H1 (cell line): ENCODE measurements at regions not wholly inside any gene's neighbourhood (a gene's known extent, or its start where the extent isn't known, plus 50 kb on each side); places are given as distances from the start of the nearest gene placed in this dataset.

Experiments used
- CTCF ChIA-PET: fragments of 300-600 bp; sonication (Branson Sonifier 250); formaldehyde crosslinking; loops from one replicate; lab custom pipeline; 2021; ENCODE audit not compliant: partially characterized antibody; lab: Charles Lee
- POLR2A ChIA-PET: fragments of 300-600 bp; sonication (Branson Sonifier 250); formaldehyde crosslinking; loops from one replicate; lab custom pipeline; 2021; ENCODE audit warnings: inconsistent platforms; ENCODE audit not compliant: partially characterized antibody; lab: Charles Lee
- DNase-seq, 2 experiments: peaks; one replicate each; pipeline versions ENCODE4 v3.0.0 to v3.0.0-alpha.2; 2010 to 2022; ENCODE audit warnings: low spot score in 2 of 2, low read depth in 1 of 2, mixed read lengths in 1 of 2
- FAIRE-seq: peaks from 2 replicates; lab custom pipeline; 2011; peaks lifted over from hg19 to GRCh38; lab: Jason Lieb, UNC
- H2AFZ ChIP-seq: 2 replicates; pipeline ENCODE4 v1.8.1; 2012; ENCODE audit warnings: low read length, inconsistent platforms
- H2AK5ac ChIP-seq: 2 replicates; pipeline ENCODE4 v1.6.1; 2013; ENCODE audit warnings: low read depth, low read length
- H2BK120ac ChIP-seq: replicated peaks from 2 replicates; pipeline ENCODE3; 2013; ENCODE audit warnings: low read depth, low read length, inconsistent platforms
- H2BK12ac ChIP-seq: 2 replicates; pipeline ENCODE4 v1.6.1; 2013; ENCODE audit warnings: low read depth, low read length
- H2BK15ac ChIP-seq: 2 replicates; pipeline ENCODE4 v1.6.1; 2013; ENCODE audit warnings: low read length
- H2BK20ac ChIP-seq: 2 replicates; pipeline ENCODE4 v1.6.1; 2013; ENCODE audit warnings: low read length
- H2BK5ac ChIP-seq: 2 replicates; pipeline ENCODE4 v1.6.1; 2013; ENCODE audit warnings: low read depth, low read length
- H3K14ac ChIP-seq: 2 replicates; pipeline ENCODE4 v1.6.1; 2013; ENCODE audit warnings: inconsistent platforms; ENCODE audit not compliant: insufficient read length
- H3K18ac ChIP-seq: 2 replicates; pipeline ENCODE4 v1.6.1; 2013; ENCODE audit warnings: low read length; ENCODE audit errors: extremely low read depth
- H3K23ac ChIP-seq: 2 replicates; pipeline ENCODE4 v1.6.1; 2013; ENCODE audit warnings: inconsistent platforms; ENCODE audit not compliant: insufficient read length
- H3K23me2 ChIP-seq: 2 replicates; pipeline ENCODE4 v1.6.1; 2013; ENCODE audit warnings: low read depth, low read length
- H3K27ac ChIP-seq: 2 replicates; pipeline ENCODE4 v1.6.1; 2011; ENCODE audit warnings: low read depth, low read length, inconsistent platforms
- H3K27me3 ChIP-seq, 4 experiments: replicated peaks in 1 of 4; 1 replicate in 1 of 4; 2 replicates in 3 of 4; pipeline versions ENCODE4 v1.6.1 to v1.8.1; 2011 to 2013; ENCODE audit warnings: low read length in 3 of 4, mild to moderate bottlenecking in 3 of 4, inconsistent platforms in 2 of 4, mixed read lengths in 2 of 4, moderate library complexity in 1 of 4; ENCODE audit not compliant: control insufficient read depth in 3 of 4, insufficient read depth in 3 of 4; ENCODE audit errors: extremely low read depth in 1 of 4
- H3K36me3 ChIP-seq, 4 experiments: 2 replicates each; pipeline versions ENCODE4 v1.6.1 to v1.8.1; 2011 to 2013; ENCODE audit warnings: mild to moderate bottlenecking in 4 of 4, low read length in 3 of 4, moderate library complexity in 2 of 4, control low read depth in 1 of 4, inconsistent platforms in 1 of 4; ENCODE audit not compliant: insufficient read depth in 4 of 4, control insufficient read depth in 2 of 4
- H3K4ac ChIP-seq: replicated peaks from 2 replicates; pipeline ENCODE3; 2013; ENCODE audit warnings: low read length, low read depth, mixed read lengths, inconsistent platforms; ENCODE audit not compliant: insufficient read length
- H3K4me1 ChIP-seq, 4 experiments: replicated peaks in 1 of 4; 1 replicate in 1 of 4; 2 replicates in 3 of 4; pipeline versions ENCODE4 v1.6.1 to v1.8.1; 2011 to 2013; ENCODE audit warnings: low read length in 3 of 4, inconsistent platforms in 2 of 4, mixed read lengths in 1 of 4; ENCODE audit not compliant: insufficient read depth in 4 of 4, control insufficient read depth in 3 of 4
- H3K4me2 ChIP-seq, 2 experiments: 2 replicates each; pipeline versions ENCODE4 v1.6.1 to v1.8.1; 2011 to 2013; ENCODE audit warnings: low read depth in 2 of 2, low read length in 2 of 2, control low read depth in 1 of 2, inconsistent platforms in 1 of 2, mild to moderate bottlenecking in 1 of 2; ENCODE audit not compliant: insufficient read depth in 1 of 2
- H3K4me3 ChIP-seq, 4 experiments: fragments of 200-600, 300-600 bp in 1 of 4; sonication (generic), shearing (Covaris generic), sonication (Bioruptor Twin) in 1 of 4; 2 replicates each; pipeline versions ENCODE4 v1.5.1 to v1.8.1; 2011 to 2016; ENCODE audit warnings: low read length in 4 of 4, low read depth in 3 of 4, control low read depth in 2 of 4, inconsistent platforms in 2 of 4, mild to moderate bottlenecking in 2 of 4, mixed read lengths in 1 of 4, moderate library complexity in 1 of 4; ENCODE audit not compliant: insufficient read depth in 2 of 4; ENCODE audit errors: extremely low read depth in 1 of 4
- H3K56ac ChIP-seq: replicated peaks from 2 replicates; pipeline ENCODE3; 2013; ENCODE audit warnings: low read depth, mild to moderate bottlenecking, mixed read lengths, low read length, inconsistent platforms; ENCODE audit not compliant: insufficient read length
- H3K79me1 ChIP-seq: 2 replicates; pipeline ENCODE4 v1.6.1; 2013; ENCODE audit warnings: low read depth, low read length, control low read depth
- H3K79me2 ChIP-seq, 2 experiments: 2 replicates each; pipeline versions ENCODE4 v1.6.1 to v1.8.1; 2012 to 2013; ENCODE audit warnings: low read length in 2 of 2, mild to moderate bottlenecking in 2 of 2, inconsistent platforms in 1 of 2; ENCODE audit not compliant: insufficient read depth in 2 of 2, control insufficient read depth in 1 of 2
- H3K9ac ChIP-seq, 4 experiments: replicated peaks in 1 of 4; 1 replicate in 1 of 4; 2 replicates in 3 of 4; pipeline versions ENCODE4 v1.6.1 to v1.8.1; 2011 to 2013; ENCODE audit warnings: low read depth in 3 of 4, low read length in 3 of 4, control low read depth in 2 of 4, mild to moderate bottlenecking in 2 of 4, moderate library complexity in 2 of 4, inconsistent platforms in 1 of 4; ENCODE audit errors: extremely low read depth in 1 of 4
- H3K9me3 ChIP-seq, 2 experiments: 2 replicates each; pipeline versions ENCODE4 v1.6.1 to v1.8.1; 2012 to 2013; ENCODE audit warnings: mild to moderate bottlenecking in 2 of 2, moderate library complexity in 2 of 2, control low read depth in 1 of 2, inconsistent platforms in 1 of 2, low read depth in 1 of 2, low read length in 1 of 2, mixed read lengths in 1 of 2; ENCODE audit not compliant: insufficient read depth in 2 of 2
- H4K20me1 ChIP-seq, 2 experiments: replicated peaks in 1 of 2; 2 replicates each; pipeline versions ENCODE3 to v1.8.1; 2011 to 2013; ENCODE audit warnings: inconsistent platforms in 2 of 2, low read length in 2 of 2, mild to moderate bottlenecking in 1 of 2; ENCODE audit not compliant: insufficient read depth in 2 of 2, control insufficient read depth in 1 of 2
- H4K5ac ChIP-seq: 2 replicates; pipeline ENCODE4 v1.6.1; 2013; ENCODE audit warnings: low read length, low read depth, mixed read lengths, inconsistent platforms; ENCODE audit not compliant: insufficient read length
- H4K8ac ChIP-seq: 2 replicates; pipeline ENCODE4 v1.8.0; 2013; ENCODE audit warnings: mild to moderate bottlenecking, moderate library complexity, low read length, inconsistent platforms; ENCODE audit not compliant: insufficient read depth; ENCODE audit errors: extremely low read depth
- H4K91ac ChIP-seq: replicated peaks from 2 replicates; pipeline ENCODE3; 2013; ENCODE audit warnings: low read length, mixed read lengths, inconsistent platforms; ENCODE audit not compliant: insufficient read length
- CBX5 ChIP-seq: fragments of 300-800, 300-1000 bp; sonication (generic); IDR thresholded peaks from 2 replicates; pipeline ENCODE4 v1.7.1; 2016; ENCODE audit warnings: antibody characterized with exemption, low read length, low read depth
- EZH2 ChIP-seq: fragments of 200-600 bp; sonication (generic); IDR thresholded peaks from 2 replicates; pipeline ENCODE4 v1.7.1; 2012; ENCODE audit warnings: low read depth, mild to moderate bottlenecking, moderate library complexity, low read length, inconsistent platforms; ENCODE audit not compliant: severe bottlenecking
- JUND ChIP-seq: IDR thresholded peaks from 2 replicates; pipeline ENCODE4 v1.6.1; 2011; ENCODE audit warnings: mild to moderate bottlenecking, improper control_type of control experiment, low read length
- KDM4A ChIP-seq: IDR thresholded peaks from one replicate; pipeline ENCODE4 v1.7.1; 2012; ENCODE audit warnings: low read depth, mild to moderate bottlenecking, moderate library complexity, low read length, inconsistent platforms; ENCODE audit not compliant: severe bottlenecking
- NRF1 ChIP-seq: IDR thresholded peaks from 2 replicates; pipeline ENCODE4 v1.6.1; 2011; ENCODE audit warnings: mild to moderate bottlenecking, low read depth, low read length, improper control_type of control experiment
- POLR2AphosphoS5 ChIP-seq: IDR thresholded peaks from 2 replicates; pipeline ENCODE4 v1.6.1; 2011; ENCODE audit warnings: low read depth, low read length
- RAD21 ChIP-seq, 2 experiments: IDR thresholded peaks in 1 of 2; conservative IDR thresholded peaks in 1 of 2; 2 replicates each; pipeline ENCODE4 v1.6.1; 2011; ENCODE audit warnings: low read depth in 2 of 2, low read length in 2 of 2, improper control_type of control experiment in 1 of 2, inconsistent platforms in 1 of 2, mild to moderate bottlenecking in 1 of 2, moderate library complexity in 1 of 2
- SAP30 ChIP-seq: fragments of 300-600 bp; sonication (generic); IDR thresholded peaks from 2 replicates; pipeline ENCODE4 v1.7.1; 2012; ENCODE audit warnings: low read length, moderate library complexity, mild to moderate bottlenecking, inconsistent platforms; ENCODE audit not compliant: insufficient read depth, insufficient replicate concordance
- SP1 ChIP-seq: IDR thresholded peaks from 2 replicates; pipeline ENCODE4 v1.6.1; 2011; ENCODE audit warnings: low read depth, low read length
- SP4 ChIP-seq: IDR thresholded peaks from 2 replicates; pipeline ENCODE4 v1.6.1; 2012; ENCODE audit warnings: low read length, inconsistent platforms
- TAF7 ChIP-seq: optimal IDR thresholded peaks from 2 replicates; pipeline ENCODE3; 2011; ENCODE audit warnings: low read depth, mild to moderate bottlenecking, inconsistent platforms, low read length, moderate library complexity, borderline replicate concordance
- YY1 ChIP-seq: IDR thresholded peaks from 2 replicates; pipeline ENCODE4 v1.6.1; 2011; ENCODE audit warnings: low read depth, mild to moderate bottlenecking, low read length
- WGBS, 2 experiments: shearing (Covaris generic) in 1 of 2; methylation state at CpG; one replicate each; pipeline versions ENCODE4 v1.1.6 to v1.1.7; 2013 to 2015; ENCODE audit warnings: low lambda C conversion rate in 2 of 2, mixed read lengths in 2 of 2, inconsistent platforms in 1 of 2, low coverage in 1 of 2, missing lambda C conversion rate in 1 of 2; ENCODE audit not compliant: insufficient replicate concordance in 2 of 2, insufficient coverage in 1 of 2, insufficient read length in 1 of 2; ENCODE audit errors: extremely low coverage in 1 of 2, missing lambda C conversion rate in 1 of 2; 5-methylcytosine and 5-hydroxymethylcytosine counted together
- TF ChIP-seq, protein P1 (sequence below), 3 experiments: IDR thresholded peaks; 1 replicate in 2 of 3; 2 replicates in 1 of 3; pipeline versions ENCODE4 v1.5.1 to v1.6.1; 2011; ENCODE audit warnings: low read length in 3 of 3, mild to moderate bottlenecking in 3 of 3, inconsistent platforms in 2 of 3, low read depth in 1 of 3, moderate library complexity in 1 of 3; ENCODE audit not compliant: insufficient read depth in 1 of 3; ENCODE audit errors: control extremely low read depth in 1 of 3

DNA sequence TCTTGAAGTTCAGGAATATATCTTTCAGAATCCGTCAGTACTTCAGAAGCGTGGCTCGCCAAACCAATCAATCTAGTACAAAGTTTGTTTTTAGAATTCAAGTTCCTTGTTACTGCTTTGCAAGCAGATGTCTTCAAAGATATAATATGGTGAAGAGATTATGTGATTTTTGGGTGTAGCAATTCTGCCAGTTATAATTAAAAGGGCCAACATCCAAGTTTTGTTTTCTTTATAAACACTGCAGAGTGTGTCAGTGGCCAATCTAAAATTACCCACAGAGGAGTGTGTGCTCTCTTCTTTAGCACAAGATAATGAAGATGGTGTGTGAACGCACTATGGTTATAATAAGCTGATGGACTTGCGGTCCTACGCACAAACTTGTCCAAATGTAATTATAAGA is 493.6 kb upstream of the MDFIC2 start:
- ChIA-PET CTCF (no interaction called here), POLR2A (no interaction called here)
- Histone ChIP-seq H3K4ac (no peak overlapping the region), H4K5ac (no peak overlapping the region), H3K18ac (no peak overlapping the region), H3K4me1 (no peaks in the 10 kb centered on the region), H3K9ac (no peak overlapping the region), H3K27me3 (no peaks in the 10 kb centered on the region), H3K56ac (no peak overlapping the region), H2BK20ac (no peak overlapping the region), H4K91ac (no peak overlapping the region), H4K20me1 (no peaks in the 10 kb centered on the region), H2BK15ac (no peak overlapping the region), H3K23me2 (no peaks in the 10 kb centered on the region), H2BK5ac (no peak overlapping the region), H3K23ac (no peak overlapping the region), H3K79me1 (no peaks in the 10 kb centered on the region), H2AK5ac (no peak overlapping the region), H2BK120ac (no peak overlapping the region), H3K14ac (no peak overlapping the region), H3K36me3 (no peaks in the 10 kb centered on the region), H3K9me3 (no peaks in the 10 kb centered on the region), H2AFZ (no peak overlapping the region), H3K4me2 (no peak overlapping the region), H3K79me2 (no peaks in the 10 kb centered on the region), H3K4me3 (no peak overlapping the region), H3K27ac (no peak overlapping the region), H2BK12ac (no peak overlapping the region), H4K8ac (no peak overlapping the region)
- DNase-seq = no peak
- FAIRE-seq = no peak
- 94% methylated on average over 6 of the region's 6 CpGs; no CpG with 5 or more reads in 1 of the 2 experiments for WGBS, 2 experiments
- TF ChIP-seq JUND = no peak
- no peak for TF ChIP-seq NRF1
- no peak for TF ChIP-seq EZH2
- TF ChIP-seq, protein P1, sequence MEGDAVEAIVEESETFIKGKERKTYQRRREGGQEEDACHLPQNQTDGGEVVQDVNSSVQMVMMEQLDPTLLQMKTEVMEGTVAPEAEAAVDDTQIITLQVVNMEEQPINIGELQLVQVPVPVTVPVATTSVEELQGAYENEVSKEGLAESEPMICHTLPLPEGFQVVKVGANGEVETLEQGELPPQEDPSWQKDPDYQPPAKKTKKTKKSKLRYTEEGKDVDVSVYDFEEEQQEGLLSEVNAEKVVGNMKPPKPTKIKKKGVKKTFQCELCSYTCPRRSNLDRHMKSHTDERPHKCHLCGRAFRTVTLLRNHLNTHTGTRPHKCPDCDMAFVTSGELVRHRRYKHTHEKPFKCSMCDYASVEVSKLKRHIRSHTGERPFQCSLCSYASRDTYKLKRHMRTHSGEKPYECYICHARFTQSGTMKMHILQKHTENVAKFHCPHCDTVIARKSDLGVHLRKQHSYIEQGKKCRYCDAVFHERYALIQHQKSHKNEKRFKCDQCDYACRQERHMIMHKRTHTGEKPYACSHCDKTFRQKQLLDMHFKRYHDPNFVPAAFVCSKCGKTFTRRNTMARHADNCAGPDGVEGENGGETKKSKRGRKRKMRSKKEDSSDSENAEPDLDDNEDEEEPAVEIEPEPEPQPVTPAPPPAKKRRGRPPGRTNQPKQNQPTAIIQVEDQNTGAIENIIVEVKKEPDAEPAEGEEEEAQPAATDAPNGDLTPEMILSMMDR (IDR thresholded peaks at IDR 0.05; ENCODE audit: control extremely low read depth in 1 of 3, insufficient read depth in 1 of 3, low read depth in 1 of 3, low read length in 3 of 3) = no peak
- TF ChIP-seq SP4 = no peak
- no peak for TF ChIP-seq SP1
- TF ChIP-seq KDM4A = no peak
- TF ChIP-seq POLR2AphosphoS5 = no peak
- TF ChIP-seq RAD21 (IDR thresholded peaks at IDR 0.05 in 1 of 2, conservative IDR thresholded peaks at IDR 0.05 in 1 of 2; ENCODE audit: low read depth in 2 of 2, low read length in 2 of 2) = no peak
- TF ChIP-seq TAF7 = no peak
- no peak for TF ChIP-seq CBX5
- TF ChIP-seq SAP30 = no peak
- TF ChIP-seq YY1 = no peak
